ENCODE measurements at regions not wholly inside any gene's neighbourhood (a gene's known extent, or its start where the extent isn't known, plus 50 kb on each side); places are given as distances from the start of the nearest gene placed in this dataset.

DNA sequence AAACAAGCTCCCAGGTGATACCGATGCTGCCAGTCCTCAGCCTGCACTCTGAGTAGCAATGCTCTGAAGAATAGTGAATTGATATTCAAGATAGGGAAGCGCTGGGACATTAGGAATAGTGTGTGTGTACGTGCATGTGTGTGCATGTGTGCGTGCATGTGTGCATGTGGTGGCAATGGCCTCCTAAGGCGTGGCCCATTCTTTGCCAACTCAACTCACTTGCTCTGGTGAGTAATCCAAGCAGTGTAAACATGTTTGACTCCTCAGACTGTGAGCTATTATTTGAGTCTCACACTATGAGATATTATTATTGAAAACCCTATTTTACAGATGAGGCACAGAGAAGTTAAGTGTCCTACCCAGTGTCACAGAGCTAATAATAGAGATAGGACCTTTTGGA lies 186.6 kb downstream of the RAB11FIP2 start:
- no peaks in the 10 kb centered on the region for H3K9me3 ChIP-seq
- H3K36me3 ChIP-seq: no peaks in the 10 kb centered on the region
- H3K4me3 ChIP-seq: no peak overlapping the region
- H3K9ac ChIP-seq (ENCODE audit: low read depth in 2 of 2, low read length in 2 of 2): no peak overlapping the region
- TF ChIP-seq, protein P1, sequence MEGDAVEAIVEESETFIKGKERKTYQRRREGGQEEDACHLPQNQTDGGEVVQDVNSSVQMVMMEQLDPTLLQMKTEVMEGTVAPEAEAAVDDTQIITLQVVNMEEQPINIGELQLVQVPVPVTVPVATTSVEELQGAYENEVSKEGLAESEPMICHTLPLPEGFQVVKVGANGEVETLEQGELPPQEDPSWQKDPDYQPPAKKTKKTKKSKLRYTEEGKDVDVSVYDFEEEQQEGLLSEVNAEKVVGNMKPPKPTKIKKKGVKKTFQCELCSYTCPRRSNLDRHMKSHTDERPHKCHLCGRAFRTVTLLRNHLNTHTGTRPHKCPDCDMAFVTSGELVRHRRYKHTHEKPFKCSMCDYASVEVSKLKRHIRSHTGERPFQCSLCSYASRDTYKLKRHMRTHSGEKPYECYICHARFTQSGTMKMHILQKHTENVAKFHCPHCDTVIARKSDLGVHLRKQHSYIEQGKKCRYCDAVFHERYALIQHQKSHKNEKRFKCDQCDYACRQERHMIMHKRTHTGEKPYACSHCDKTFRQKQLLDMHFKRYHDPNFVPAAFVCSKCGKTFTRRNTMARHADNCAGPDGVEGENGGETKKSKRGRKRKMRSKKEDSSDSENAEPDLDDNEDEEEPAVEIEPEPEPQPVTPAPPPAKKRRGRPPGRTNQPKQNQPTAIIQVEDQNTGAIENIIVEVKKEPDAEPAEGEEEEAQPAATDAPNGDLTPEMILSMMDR (IDR thresholded peaks at IDR 0.05): no peak
- H3K4me1 ChIP-seq: no peaks in the 10 kb centered on the region
- H3K27me3 ChIP-seq: no peaks in the 10 kb centered on the region
- intact Hi-C loops (cut with DNase I): loop anchor here (5.0 to 10.0 kb wide), 2 partner anchors 245 to 382 kb away; no protein-coding TSS in a partner anchor
- DNase-seq: no peak
- no peak overlapping the region for H3K27ac ChIP-seq

DNA sequence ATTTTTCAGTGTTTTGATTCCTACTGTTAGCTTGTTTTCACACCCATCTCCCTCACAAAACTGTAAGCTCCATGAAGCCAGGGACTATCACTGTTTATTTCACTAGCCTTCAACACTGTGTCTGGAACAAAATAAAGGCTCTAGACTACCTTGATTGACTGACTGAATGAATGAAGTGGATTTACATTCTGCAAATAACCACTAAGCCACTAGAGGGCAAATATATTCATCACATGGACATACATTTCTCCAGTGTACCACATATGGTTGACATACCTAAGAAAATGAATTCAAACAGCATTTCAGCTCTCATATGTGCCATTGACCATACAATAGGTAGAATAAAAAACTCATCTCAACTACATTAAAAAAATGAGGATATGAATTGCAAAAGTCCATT lies 185.9 kb downstream of the RAB11FIP2 start:
- H3K4me1 ChIP-seq: no peaks in the 10 kb centered on the region
- H3K36me3 ChIP-seq: no peaks in the 10 kb centered on the region
- intact Hi-C loops (cut with DNase I): loop anchor here (5.0 to 10.0 kb wide), 2 partner anchors 244 to 381 kb away; no protein-coding TSS in a partner anchor
- no peaks in the 10 kb centered on the region for H3K9me3 ChIP-seq
- H3K4me3 ChIP-seq: no peak overlapping the region
- H3K9ac ChIP-seq (ENCODE audit: low read depth in 2 of 2, low read length in 2 of 2): no peak overlapping the region
- TF ChIP-seq, protein P1 (IDR thresholded peaks at IDR 0.05): no peak
- no peak overlapping the region for H3K27ac ChIP-seq
- DNase-seq: no peak
- no peaks in the 10 kb centered on the region for H3K27me3 ChIP-seq

DNA sequence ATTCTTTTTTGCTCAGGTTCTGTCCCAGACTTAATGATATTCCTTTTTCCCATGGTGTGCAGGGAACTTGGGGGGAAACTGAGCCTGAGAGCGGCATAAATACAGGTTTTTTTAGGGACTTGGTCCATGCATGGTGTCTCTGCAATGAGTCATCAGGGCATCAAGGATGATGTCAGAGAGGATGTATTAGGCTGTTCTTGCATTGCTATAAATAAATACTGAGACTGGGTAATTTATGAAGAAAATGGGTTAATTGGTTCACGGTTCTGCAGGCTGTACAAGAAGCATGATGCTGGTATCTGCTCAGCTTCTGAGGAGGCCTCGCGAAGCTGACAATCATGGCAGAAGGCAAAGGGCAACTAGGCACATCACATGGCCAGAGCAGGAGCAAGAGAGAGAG lies 185.4 kb downstream of the RAB11FIP2 start:
- no peaks in the 10 kb centered on the region for H3K9me3 ChIP-seq
- H3K9ac ChIP-seq (ENCODE audit: low read depth in 2 of 2, low read length in 2 of 2): no peak overlapping the region
- DNase-seq: no peak
- no peak overlapping the region for H3K4me3 ChIP-seq
- no peaks in the 10 kb centered on the region for H3K4me1 ChIP-seq
- intact Hi-C loops (cut with DNase I): loop anchor here (5.0 to 10.0 kb wide), 2 partner anchors 243 to 381 kb away; no protein-coding TSS in a partner anchor
- no peak overlapping the region for H3K27ac ChIP-seq
- no peaks in the 10 kb centered on the region for H3K36me3 ChIP-seq
- TF ChIP-seq, protein P1 (IDR thresholded peaks at IDR 0.05): no peak
- H3K27me3 ChIP-seq: no peaks in the 10 kb centered on the region

DNA sequence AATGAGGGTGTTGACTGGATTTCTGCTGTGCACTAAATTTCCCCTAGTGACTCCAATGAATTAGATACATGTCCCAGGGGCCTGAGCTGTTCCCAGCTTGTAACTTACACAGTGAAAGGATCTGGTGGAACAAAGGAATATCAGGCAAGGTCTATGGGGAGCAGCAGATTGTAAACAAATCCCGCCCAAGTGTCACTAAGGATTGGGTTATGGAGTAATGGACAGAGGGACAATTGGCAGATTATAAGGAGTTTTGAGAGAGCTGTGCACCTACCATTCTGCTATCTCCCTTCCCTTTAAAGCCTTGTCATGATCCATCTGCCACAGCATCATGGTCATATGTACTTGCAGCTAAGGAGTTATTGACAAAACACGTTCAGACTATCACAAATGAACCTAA lies 183.0 kb downstream of the RAB11FIP2 start:
- intact Hi-C loops (cut with DNase I): loop anchor here (5.0 to 10.0 kb wide), 2 partner anchors 241 to 379 kb away; no protein-coding TSS in a partner anchor
- Histone ChIP-seq H3K4me3 (no peak overlapping the region), H3K4me1 (no peaks in the 10 kb centered on the region), H3K27me3 (no peaks in the 10 kb centered on the region), H3K27ac (no peak overlapping the region), H3K9ac (ENCODE audit: low read depth in 2 of 2, low read length in 2 of 2) (no peak overlapping the region), H3K36me3 (no peaks in the 10 kb centered on the region), H3K9me3 (no peaks in the 10 kb centered on the region)
- DNase-seq: no peak
- TF ChIP-seq, protein P1 (IDR thresholded peaks at IDR 0.05): no peak

DNA sequence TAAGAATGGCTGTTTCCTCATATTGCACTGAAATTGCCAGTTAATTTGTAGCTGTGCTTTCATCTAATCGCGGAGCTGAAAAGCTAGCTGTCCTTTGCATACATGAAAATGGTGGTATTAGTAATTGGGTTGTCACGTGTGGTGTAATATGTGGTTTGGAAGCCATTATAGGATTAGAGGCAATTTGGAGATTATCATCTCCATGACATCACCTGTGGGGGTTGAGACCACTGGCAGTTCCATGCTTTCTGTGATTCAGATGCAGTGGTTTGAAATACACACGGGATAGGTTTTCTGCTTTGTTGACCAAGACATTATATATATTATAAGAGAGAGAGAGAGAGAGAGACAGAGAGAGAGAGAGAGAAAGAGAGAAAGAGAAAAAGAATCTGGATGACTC lies 180.8 kb downstream of the RAB11FIP2 start:
- TF ChIP-seq, protein P1 (IDR thresholded peaks at IDR 0.05): no peak
- Histone ChIP-seq H3K27ac (no peak overlapping the region), H3K4me1 (no peaks in the 10 kb centered on the region), H3K27me3 (no peaks in the 10 kb centered on the region), H3K36me3 (no peaks in the 10 kb centered on the region), H3K9me3 (no peaks in the 10 kb centered on the region), H3K4me3 (no peak overlapping the region), H3K9ac (ENCODE audit: low read depth in 2 of 2, low read length in 2 of 2) (no peak overlapping the region)
- no peak for DNase-seq
- intact Hi-C loops (cut with DNase I): loop anchor here (10.0 kb wide), 1 partner anchor 239 kb away; no protein-coding TSS in a partner anchor

Data from colonic mucosa (tissue), 4 donors.